Liver (tissue), 3 donors: ENCODE measurements at regions not wholly inside any gene's neighbourhood (a gene's known extent, or its start where the extent isn't known, plus 50 kb on each side); places are given as distances from the start of the nearest gene placed in this dataset.

Experiments used
- ATF3 ChIP-seq: IDR thresholded peaks from 2 replicates; pipeline ENCODE4 v1.6.1; 2016; ENCODE audit warnings: antibody characterized with exemption
- CTCF ChIP-seq: fragments of 150-350 bp; IDR thresholded peaks from 2 replicates; pipeline ENCODE4 v1.5.1; 2017; ENCODE audit warnings: improper control_type of control experiment, low read depth, low read length; ENCODE audit not compliant: missing input control
- EGR1 ChIP-seq, 2 donors: IDR thresholded peaks; 2 replicates each; pipeline ENCODE4 v1.6.1; 2016 to 2018; ENCODE audit warnings: antibody characterized with exemption in 2 of 2, low read depth in 2 of 2
- GABPA ChIP-seq, 2 donors: IDR thresholded peaks in 1 of 2; conservative IDR thresholded peaks in 1 of 2; 2 replicates each; pipeline ENCODE4 v1.6.1; 2016; ENCODE audit warnings: antibody characterized with exemption in 2 of 2, mild to moderate bottlenecking in 1 of 2, moderate library complexity in 1 of 2
- JUND ChIP-seq, 2 donors: IDR thresholded peaks; 2 replicates each; pipeline ENCODE4 v1.6.1; 2016; ENCODE audit warnings: antibody characterized with exemption in 2 of 2
- SP1 ChIP-seq: IDR thresholded peaks from 2 replicates; pipeline ENCODE4 v1.6.1; 2018; ENCODE audit warnings: antibody characterized with exemption, mild to moderate bottlenecking
- TAF1 ChIP-seq: conservative IDR thresholded peaks from 2 replicates; pipeline ENCODE4 v1.6.1; 2016; ENCODE audit warnings: antibody characterized with exemption, mild to moderate bottlenecking
- TF ChIP-seq, protein P1 (sequence below): IDR thresholded peaks from 2 replicates; pipeline ENCODE4 v1.6.1; 2016; ENCODE audit warnings: antibody characterized with exemption, mild to moderate bottlenecking
- donor health status: healthy.
- donor health status: healthy.

GRCh38 chr3:13700362-13700761 is 151.4 kb downstream of the FBLN2 start:
- no peak for TF ChIP-seq ATF3
- no peak for TF ChIP-seq SP1
- TF ChIP-seq CTCF = no peak
- TF ChIP-seq, protein P1, sequence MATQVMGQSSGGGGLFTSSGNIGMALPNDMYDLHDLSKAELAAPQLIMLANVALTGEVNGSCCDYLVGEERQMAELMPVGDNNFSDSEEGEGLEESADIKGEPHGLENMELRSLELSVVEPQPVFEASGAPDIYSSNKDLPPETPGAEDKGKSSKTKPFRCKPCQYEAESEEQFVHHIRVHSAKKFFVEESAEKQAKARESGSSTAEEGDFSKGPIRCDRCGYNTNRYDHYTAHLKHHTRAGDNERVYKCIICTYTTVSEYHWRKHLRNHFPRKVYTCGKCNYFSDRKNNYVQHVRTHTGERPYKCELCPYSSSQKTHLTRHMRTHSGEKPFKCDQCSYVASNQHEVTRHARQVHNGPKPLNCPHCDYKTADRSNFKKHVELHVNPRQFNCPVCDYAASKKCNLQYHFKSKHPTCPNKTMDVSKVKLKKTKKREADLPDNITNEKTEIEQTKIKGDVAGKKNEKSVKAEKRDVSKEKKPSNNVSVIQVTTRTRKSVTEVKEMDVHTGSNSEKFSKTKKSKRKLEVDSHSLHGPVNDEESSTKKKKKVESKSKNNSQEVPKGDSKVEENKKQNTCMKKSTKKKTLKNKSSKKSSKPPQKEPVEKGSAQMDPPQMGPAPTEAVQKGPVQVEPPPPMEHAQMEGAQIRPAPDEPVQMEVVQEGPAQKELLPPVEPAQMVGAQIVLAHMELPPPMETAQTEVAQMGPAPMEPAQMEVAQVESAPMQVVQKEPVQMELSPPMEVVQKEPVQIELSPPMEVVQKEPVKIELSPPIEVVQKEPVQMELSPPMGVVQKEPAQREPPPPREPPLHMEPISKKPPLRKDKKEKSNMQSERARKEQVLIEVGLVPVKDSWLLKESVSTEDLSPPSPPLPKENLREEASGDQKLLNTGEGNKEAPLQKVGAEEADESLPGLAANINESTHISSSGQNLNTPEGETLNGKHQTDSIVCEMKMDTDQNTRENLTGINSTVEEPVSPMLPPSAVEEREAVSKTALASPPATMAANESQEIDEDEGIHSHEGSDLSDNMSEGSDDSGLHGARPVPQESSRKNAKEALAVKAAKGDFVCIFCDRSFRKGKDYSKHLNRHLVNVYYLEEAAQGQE = no peak
- TF ChIP-seq JUND (IDR thresholded peaks at IDR 0.05) = no peak
- no peak for TF ChIP-seq GABPA (IDR thresholded peaks at IDR 0.05 in 1 of 2, conservative IDR thresholded peaks at IDR 0.05 in 1 of 2)
- TF ChIP-seq TAF1 = no peak
- TF ChIP-seq EGR1 (IDR thresholded peaks at IDR 0.05; ENCODE audit: low read depth in 2 of 2) = no peak
